PC-9 (cell line): ENCODE measurements at regions not wholly inside any gene's neighbourhood (a gene's known extent, or its start where the extent isn't known, plus 50 kb on each side); places are given as distances from the start of the nearest gene placed in this dataset.

Source experiments
- BruUV-seq: library from RNA; stranded (reverse); fragments of 400-500 nt; replicated peaks from 2 replicates; lab custom pipeline; 2021; lab: Mats Ljungman, UMichigan
- CTCF ChIA-PET: fragments of 300-600 bp; sonication (Branson Sonifier 250); formaldehyde crosslinking; loops from one replicate; lab custom pipeline; 2022; ENCODE audit warnings: antibody characterized with exemption; lab: Charles Lee
- POLR2A ChIA-PET: fragments of 300-600 bp; sonication (Branson Sonifier 250); formaldehyde crosslinking; loops from one replicate; lab custom pipeline; 2022; ENCODE audit warnings: antibody characterized with exemption; ENCODE audit not compliant: unreplicated experiment; lab: Charles Lee
- DNase-seq, 2 experiments: peaks; one replicate each; pipeline versions ENCODE4 v3.0.0 to v3.0.0-alpha.2; 2015 to 2022; ENCODE audit warnings: mixed read lengths in 1 of 2
- H2AFZ ChIP-seq: fragments of 200-600 bp; sonication (generic); 2 replicates; pipeline ENCODE4 v1.8.1; 2017; ENCODE audit warnings: antibody characterized with exemption
- H3F3A ChIP-seq: fragments of 200-600 bp; sonication (generic); 2 replicates; pipeline ENCODE4 v1.8.1; 2017; ENCODE audit warnings: antibody characterized with exemption, mild to moderate bottlenecking, low read depth; ENCODE audit not compliant: insufficient read depth
- H3K27ac ChIP-seq: fragments of 200-600 bp; sonication (generic); 2 replicates; pipeline ENCODE4 v1.6.1; 2016; ENCODE audit warnings: mixed run types
- H3K27me3 ChIP-seq: fragments of 200-600 bp; sonication (generic); 2 replicates; pipeline ENCODE4 v1.6.1; 2016; ENCODE audit warnings: low read depth, mixed run types; ENCODE audit not compliant: insufficient read depth
- H3K36me3 ChIP-seq: fragments of 200-600 bp; sonication (generic); 2 replicates; pipeline ENCODE4 v1.6.1; 2016; ENCODE audit warnings: low read depth, mixed run types
- H3K4me1 ChIP-seq: fragments of 200-600 bp; sonication (generic); replicated peaks from 2 replicates; pipeline ENCODE4 v1.6.1; 2016; ENCODE audit warnings: mixed run types; ENCODE audit not compliant: insufficient read depth
- H3K4me2 ChIP-seq: fragments of 200-600 bp; sonication (generic); 2 replicates; pipeline ENCODE4 v1.6.1; 2017; ENCODE audit warnings: mixed run types
- H3K4me3 ChIP-seq: fragments of 200-600 bp; sonication (generic); 2 replicates; pipeline ENCODE4 v1.6.1; 2016; ENCODE audit warnings: mixed run types
- H3K79me2 ChIP-seq: fragments of 200-600 bp; sonication (generic); 2 replicates; pipeline ENCODE4 v1.6.1; 2017; ENCODE audit warnings: low read depth, mixed run types
- H3K9me2 ChIP-seq: fragments of 200-600 bp; sonication (generic); 2 replicates; pipeline ENCODE4 v1.8.1; 2017; ENCODE audit warnings: mild to moderate bottlenecking; ENCODE audit not compliant: insufficient read depth
- H3K9me3 ChIP-seq: fragments of 200-600 bp; sonication (generic); 2 replicates; pipeline ENCODE4 v1.8.1; 2016; ENCODE audit warnings: low read depth; ENCODE audit not compliant: insufficient read depth
- H4K20me1 ChIP-seq: fragments of 200-600 bp; sonication (generic); 2 replicates; pipeline ENCODE4 v1.8.1; 2017; ENCODE audit not compliant: insufficient read depth
- CTCF ChIP-seq: fragments of 200-600 bp; sonication (generic); conservative IDR thresholded peaks from 2 replicates; pipeline ENCODE4 v1.6.1; 2017; ENCODE audit warnings: mixed run types, antibody characterized with exemption, mild to moderate bottlenecking, moderate library complexity
- EZH2 ChIP-seq: fragments of 200-600 bp; sonication (generic); IDR thresholded peaks from 2 replicates; pipeline ENCODE4 v1.8.0; 2017; ENCODE audit warnings: antibody characterized with exemption, low read depth
- intact Hi-C: fragments of 100-400 bp; cut with micrococcal nuclease; formaldehyde crosslinking; loops from one replicate; pipeline ENCODE4 v1.10.0; 2022; ENCODE audit not compliant: unreplicated experiment

DNA sequence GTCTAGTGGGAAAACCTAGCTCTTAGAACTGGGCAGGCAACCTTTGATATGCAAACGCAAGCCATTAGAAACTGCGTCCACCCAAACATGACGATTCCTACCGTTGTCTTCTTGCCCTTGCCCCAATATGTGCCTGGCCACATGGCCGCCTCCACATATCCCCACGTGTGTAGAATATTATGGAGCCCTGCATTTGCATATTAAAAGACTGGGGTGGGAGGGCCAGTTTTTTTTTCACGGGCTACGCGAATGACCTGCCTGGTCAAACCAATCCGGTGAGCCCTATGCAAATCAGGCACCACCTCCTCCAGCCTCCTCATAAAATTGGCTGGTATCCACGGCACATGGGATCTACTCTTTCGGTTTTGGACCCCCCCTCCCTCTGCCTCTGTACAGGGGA, 381.0 kb upstream of the RGMA start:
- no peak overlapping the region for H3K4me2 ChIP-seq
- H3K79me2 ChIP-seq, result no peaks in the 10 kb centered on the region
- no TSS peak for BruUV-seq
- no peaks in the 10 kb centered on the region for H3F3A ChIP-seq
- H3K27me3 ChIP-seq, result peaks cover 48% of the 10 kb centered on the region
- H3K4me1 ChIP-seq, result no peaks in the 10 kb centered on the region
- no peak overlapping the region for H2AFZ ChIP-seq
- H3K4me3 ChIP-seq, result no peak overlapping the region
- no peak for TF ChIP-seq CTCF
- TF ChIP-seq EZH2, result no peak
- intact Hi-C loops, result no loop called here
- no peak for DNase-seq
- POLR2A ChIA-PET, result no interaction called here
- no peaks in the 10 kb centered on the region for H3K9me3 ChIP-seq
- CTCF ChIA-PET, result no interaction called here
- H4K20me1 ChIP-seq, result no peaks in the 10 kb centered on the region
- no peaks in the 10 kb centered on the region for H3K36me3 ChIP-seq
- H3K27ac ChIP-seq, result no peak overlapping the region
- H3K9me2 ChIP-seq, result no peaks in the 10 kb centered on the region

DNA sequence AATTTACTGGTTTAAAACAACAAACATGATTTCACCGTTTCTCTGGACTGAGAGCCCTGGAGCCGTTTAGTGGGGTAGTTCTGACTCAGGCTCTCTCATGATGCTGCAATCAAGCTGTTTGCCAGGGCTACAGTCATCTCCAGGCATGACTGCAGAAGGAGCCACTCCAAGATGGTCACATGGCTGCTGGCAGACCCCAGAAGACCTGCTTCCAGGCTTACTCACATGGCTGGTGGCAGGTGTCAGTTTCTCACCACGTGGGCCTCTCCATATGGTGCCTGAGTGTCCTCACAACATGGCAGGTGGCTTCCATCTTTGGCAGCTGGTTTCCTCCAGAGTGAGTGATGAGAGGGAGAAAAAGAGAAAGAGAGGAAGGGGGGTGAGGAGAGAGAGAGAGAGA, 378.3 kb upstream of the RGMA start:
- H2AFZ ChIP-seq, result no peak overlapping the region
- H3K9me3 ChIP-seq, result no peaks in the 10 kb centered on the region
- BruUV-seq, result no TSS peak
- H3K9me2 ChIP-seq, result no peaks in the 10 kb centered on the region
- no peaks in the 10 kb centered on the region for H3K79me2 ChIP-seq
- intact Hi-C loops, result no loop called here
- CTCF ChIA-PET, result no interaction called here
- no peak overlapping the region for H3K27ac ChIP-seq
- no peaks in the 10 kb centered on the region for H4K20me1 ChIP-seq
- H3K4me3 ChIP-seq, result no peak overlapping the region
- H3K4me1 ChIP-seq, result no peaks in the 10 kb centered on the region
- no peak for TF ChIP-seq EZH2
- TF ChIP-seq CTCF, result no peak
- no peaks in the 10 kb centered on the region for H3K36me3 ChIP-seq
- POLR2A ChIA-PET, result no interaction called here
- peaks cover 55% of the 10 kb centered on the region for H3K27me3 ChIP-seq
- no peak for DNase-seq
- no peaks in the 10 kb centered on the region for H3F3A ChIP-seq
- H3K4me2 ChIP-seq, result no peak overlapping the region

DNA sequence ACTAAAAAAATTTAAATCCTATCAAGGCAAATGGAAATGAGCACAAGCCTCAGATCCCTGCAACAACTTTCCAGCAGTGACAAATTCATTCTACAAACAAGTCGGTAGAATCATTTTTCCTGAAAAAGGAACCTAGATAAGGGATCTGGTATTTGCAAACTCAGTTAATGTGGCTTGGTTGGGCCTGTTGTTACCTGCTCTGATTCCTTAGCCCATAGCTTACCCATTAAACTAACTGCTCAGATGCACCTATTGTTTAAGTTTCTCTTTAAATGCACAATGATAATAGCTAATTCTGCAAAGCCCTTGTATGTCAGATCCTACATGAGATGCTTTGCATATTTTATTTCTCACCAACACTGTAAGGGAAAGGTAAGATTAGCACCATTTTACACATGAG, 377.4 kb upstream of the RGMA start:
- CTCF ChIA-PET, result no interaction called here
- TF ChIP-seq EZH2, result no peak
- TF ChIP-seq CTCF, result no peak

More for the DNA sequence above, 377.4 kb upstream of the RGMA start:
- H3K4me2 ChIP-seq, result no peak overlapping the region
- BruUV-seq, result no TSS peak
- H3K36me3 ChIP-seq, result no peaks in the 10 kb centered on the region
- H3F3A ChIP-seq, result no peaks in the 10 kb centered on the region
- peaks cover 55% of the 10 kb centered on the region for H3K27me3 ChIP-seq
- POLR2A ChIA-PET, result no interaction called here
- H2AFZ ChIP-seq, result no peak overlapping the region
- H3K9me2 ChIP-seq, result no peaks in the 10 kb centered on the region
- no peaks in the 10 kb centered on the region for H3K79me2 ChIP-seq
- no peaks in the 10 kb centered on the region for H3K4me1 ChIP-seq
- no peaks in the 10 kb centered on the region for H4K20me1 ChIP-seq
- intact Hi-C loops, result no loop called here
- H3K9me3 ChIP-seq, result no peaks in the 10 kb centered on the region
- H3K4me3 ChIP-seq, result no peak overlapping the region
- no peak overlapping the region for H3K27ac ChIP-seq
- DNase-seq, result no peak
